Astrocyte (in vitro differentiated cells and primary cell): ENCODE measurements at regions not wholly inside any gene's neighbourhood (a gene's known extent, or its start where the extent isn't known, plus 50 kb on each side); places are given as distances from the start of the nearest gene placed in this dataset.
"Not testable (repeated sequence)": the region's sequence is repeated elsewhere in the genome, so short reads cannot be mapped to it uniquely, and the experiment has no call there.

Source experiments
- EZH2 ChIP-seq: IDR thresholded peaks from 2 replicates; pipeline ENCODE4 v1.6.1; 2012; ENCODE audit warnings: mild to moderate bottlenecking, low read length, inconsistent platforms; ENCODE audit not compliant: insufficient read depth
- TF ChIP-seq, protein P1 (sequence below): IDR thresholded peaks from 2 replicates; pipeline ENCODE4 v1.5.1; 2011; ENCODE audit warnings: low read depth, mild to moderate bottlenecking, inconsistent platforms, low read length, moderate library complexity; ENCODE audit not compliant: insufficient read depth

DNA sequence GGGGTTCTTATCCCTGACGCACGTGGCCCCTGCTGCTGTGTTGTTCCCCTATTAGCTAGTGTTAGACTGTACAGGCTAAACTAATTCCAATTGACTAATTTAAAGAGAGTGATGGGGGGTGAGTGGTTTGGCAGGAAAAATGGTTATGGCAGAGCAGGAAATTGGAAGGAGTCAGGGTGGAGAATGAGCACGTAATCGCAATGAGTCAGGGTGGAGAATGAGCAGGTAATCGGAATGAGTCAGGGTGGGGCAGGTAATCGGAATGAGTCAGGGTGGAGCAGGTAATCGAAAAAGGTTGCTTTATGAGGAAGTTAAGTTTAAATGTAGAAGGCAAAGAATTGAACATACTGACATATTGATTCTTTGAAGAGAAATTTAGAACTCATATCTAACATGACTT lies 1002.6 kb upstream of the HS3ST1 start:
- TF ChIP-seq, protein P1, sequence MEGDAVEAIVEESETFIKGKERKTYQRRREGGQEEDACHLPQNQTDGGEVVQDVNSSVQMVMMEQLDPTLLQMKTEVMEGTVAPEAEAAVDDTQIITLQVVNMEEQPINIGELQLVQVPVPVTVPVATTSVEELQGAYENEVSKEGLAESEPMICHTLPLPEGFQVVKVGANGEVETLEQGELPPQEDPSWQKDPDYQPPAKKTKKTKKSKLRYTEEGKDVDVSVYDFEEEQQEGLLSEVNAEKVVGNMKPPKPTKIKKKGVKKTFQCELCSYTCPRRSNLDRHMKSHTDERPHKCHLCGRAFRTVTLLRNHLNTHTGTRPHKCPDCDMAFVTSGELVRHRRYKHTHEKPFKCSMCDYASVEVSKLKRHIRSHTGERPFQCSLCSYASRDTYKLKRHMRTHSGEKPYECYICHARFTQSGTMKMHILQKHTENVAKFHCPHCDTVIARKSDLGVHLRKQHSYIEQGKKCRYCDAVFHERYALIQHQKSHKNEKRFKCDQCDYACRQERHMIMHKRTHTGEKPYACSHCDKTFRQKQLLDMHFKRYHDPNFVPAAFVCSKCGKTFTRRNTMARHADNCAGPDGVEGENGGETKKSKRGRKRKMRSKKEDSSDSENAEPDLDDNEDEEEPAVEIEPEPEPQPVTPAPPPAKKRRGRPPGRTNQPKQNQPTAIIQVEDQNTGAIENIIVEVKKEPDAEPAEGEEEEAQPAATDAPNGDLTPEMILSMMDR: not testable (repeated sequence)
- not testable (repeated sequence) for TF ChIP-seq EZH2
